ENCODE measurements at regions not wholly inside any gene's neighbourhood (a gene's known extent, or its start where the extent isn't known, plus 50 kb on each side); places are given as distances from the start of the nearest gene placed in this dataset.
A peak's percentile ranks its signal among the peaks of the same experiment; 100 is the strongest.

DNA sequence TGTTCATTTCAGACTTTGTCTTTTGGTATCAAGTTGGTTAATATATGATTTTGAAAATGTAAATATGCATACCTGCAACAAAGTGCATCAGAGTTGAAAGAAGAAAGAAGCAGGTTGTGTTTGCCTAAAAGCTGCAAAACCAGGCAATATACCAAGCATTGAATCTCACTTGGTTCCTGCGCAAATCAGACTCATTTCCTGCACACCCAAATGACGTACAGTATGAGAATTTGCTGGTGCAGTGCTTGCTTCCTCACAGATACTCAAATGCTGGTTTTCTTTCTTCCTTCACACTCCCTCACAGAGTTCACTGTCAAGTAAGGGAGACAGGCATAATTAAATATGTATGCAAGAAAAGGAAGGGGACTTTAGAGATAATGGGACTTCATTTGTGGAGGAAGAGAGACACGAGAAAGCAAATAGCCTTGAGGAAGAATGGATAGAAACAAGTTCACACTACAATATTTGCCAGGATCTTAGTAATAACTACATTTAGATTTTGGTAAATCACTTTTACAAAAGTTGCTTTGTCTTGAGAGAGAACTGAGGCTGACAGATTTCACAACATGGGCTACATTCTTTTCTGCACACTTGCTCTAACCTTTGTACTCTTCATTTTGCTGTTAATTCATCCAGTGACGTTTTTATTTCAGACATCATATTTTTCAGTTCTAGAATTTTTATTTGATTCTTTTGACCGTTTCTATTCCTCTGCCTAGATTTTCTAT, 56.9 kb upstream of the AOAH start:
- Mint-ChIP-seq H3K4me3 (peak overlapping the region; percentile 81), H3K36me3 (ENCODE audit: low read depth) (peaks cover 9% of the 10 kb centered on the region), H3K4me1 (ENCODE audit: low read depth) (peaks cover 86% of the 10 kb centered on the region), H3K27ac (peak overlapping the region; percentile 86), H3K27me3 (no peaks in the 10 kb centered on the region), H3K9me3 (peaks cover 5% of the 10 kb centered on the region)
- TF ChIP-seq, protein P1, sequence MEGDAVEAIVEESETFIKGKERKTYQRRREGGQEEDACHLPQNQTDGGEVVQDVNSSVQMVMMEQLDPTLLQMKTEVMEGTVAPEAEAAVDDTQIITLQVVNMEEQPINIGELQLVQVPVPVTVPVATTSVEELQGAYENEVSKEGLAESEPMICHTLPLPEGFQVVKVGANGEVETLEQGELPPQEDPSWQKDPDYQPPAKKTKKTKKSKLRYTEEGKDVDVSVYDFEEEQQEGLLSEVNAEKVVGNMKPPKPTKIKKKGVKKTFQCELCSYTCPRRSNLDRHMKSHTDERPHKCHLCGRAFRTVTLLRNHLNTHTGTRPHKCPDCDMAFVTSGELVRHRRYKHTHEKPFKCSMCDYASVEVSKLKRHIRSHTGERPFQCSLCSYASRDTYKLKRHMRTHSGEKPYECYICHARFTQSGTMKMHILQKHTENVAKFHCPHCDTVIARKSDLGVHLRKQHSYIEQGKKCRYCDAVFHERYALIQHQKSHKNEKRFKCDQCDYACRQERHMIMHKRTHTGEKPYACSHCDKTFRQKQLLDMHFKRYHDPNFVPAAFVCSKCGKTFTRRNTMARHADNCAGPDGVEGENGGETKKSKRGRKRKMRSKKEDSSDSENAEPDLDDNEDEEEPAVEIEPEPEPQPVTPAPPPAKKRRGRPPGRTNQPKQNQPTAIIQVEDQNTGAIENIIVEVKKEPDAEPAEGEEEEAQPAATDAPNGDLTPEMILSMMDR (IDR thresholded peaks at IDR 0.05): no peak
- ATAC-seq (ENCODE audit: poor library complexity): peak; percentile 55
- peaks cover 61% of the 10 kb centered on the region for H3K4me1 ChIP-seq (ENCODE audit: insufficient read depth, low read length)
- DNase-seq: peak in 9 of 14 experiments; percentile 7 to 82 (median 44)
- H3K36me3 ChIP-seq (ENCODE audit: insufficient read depth, low read length): no peaks in the 10 kb centered on the region
- H3K4me3 ChIP-seq (ENCODE audit: low read length): no peak overlapping the region
- CTCF ChIA-PET: no interaction called here
- H3K9me3 ChIP-seq (ENCODE audit: control insufficient read depth in 1 of 2, insufficient read depth in 1 of 2, low read length in 2 of 2): no peaks in the 10 kb centered on the region
- no peaks in the 10 kb centered on the region for H3K27me3 ChIP-seq (ENCODE audit: control insufficient read depth in 1 of 2, insufficient read depth in 2 of 2, low read length in 2 of 2)
- intact Hi-C loops (cut with DNase I, micrococcal nuclease): loop anchor here (1.0 to 5.0 kb wide), 4 partner anchors 57 to 142 kb away; partner anchors contain the start of gene AOAH (in 1 of the 2)
- peak overlapping the region in 1 of 2 donors; percentile 3 for H3K27ac ChIP-seq (ENCODE audit: low read depth in 1 of 2, low read length in 2 of 2)
- POLR2A ChIA-PET: interaction anchor here (0.6 to 6.7 kb wide), 4 partner anchors 58 to 142 kb away, joined by 3 to 59 read pairs (median 4); partner anchors contain the start of gene AOAH

DNA sequence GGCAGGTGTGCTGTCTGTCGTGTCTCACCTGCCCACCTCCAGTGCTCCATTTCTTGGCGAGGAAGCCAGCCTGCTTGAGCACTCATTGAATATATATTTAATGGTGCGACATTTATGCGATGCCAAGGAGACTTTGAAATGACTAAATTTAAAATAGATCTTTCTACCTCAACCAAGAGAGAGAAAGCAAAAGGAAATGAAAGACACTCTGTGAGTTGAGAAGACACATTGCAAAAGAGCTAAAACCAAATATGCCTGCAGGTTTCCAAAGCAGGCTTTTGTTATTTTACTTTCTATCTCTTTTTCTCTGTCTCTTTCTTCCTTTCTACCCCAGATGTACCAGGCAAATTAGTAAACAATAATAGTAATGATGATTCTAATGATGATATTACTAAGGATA, 53.6 kb upstream of the AOAH start:
- CTCF ChIA-PET: interaction anchor here (1.2 to 1.6 kb wide), 4 partner anchors 18 to 107 kb away, joined by 3 read pairs; no protein-coding TSS in a partner anchor
- Mint-ChIP-seq H3K27me3 (no peaks in the 10 kb centered on the region), H3K4me3 (peak overlapping the region; percentile 22), H3K4me1 (ENCODE audit: low read depth) (peaks cover 82% of the 10 kb centered on the region), H3K9me3 (peaks cover 5% of the 10 kb centered on the region), H3K27ac (peak overlapping the region; percentile 86), H3K36me3 (ENCODE audit: low read depth) (peaks cover 9% of the 10 kb centered on the region)
- peaks cover 51% of the 10 kb centered on the region for H3K4me1 ChIP-seq (ENCODE audit: insufficient read depth, low read length)
- H3K9me3 ChIP-seq (ENCODE audit: control insufficient read depth in 1 of 2, insufficient read depth in 1 of 2, low read length in 2 of 2): no peaks in the 10 kb centered on the region
- ATAC-seq (ENCODE audit: poor library complexity): no peak
- H3K4me3 ChIP-seq (ENCODE audit: low read length): peak overlapping the region; percentile 22
- H3K27me3 ChIP-seq (ENCODE audit: control insufficient read depth in 1 of 2, insufficient read depth in 2 of 2, low read length in 2 of 2): no peaks in the 10 kb centered on the region
- H3K27ac ChIP-seq (ENCODE audit: low read depth in 1 of 2, low read length in 2 of 2): no peak overlapping the region
- H3K36me3 ChIP-seq (ENCODE audit: insufficient read depth, low read length): no peaks in the 10 kb centered on the region
- DNase-seq: peak in 1 of 14 experiments; percentile 23
- POLR2A ChIA-PET: interaction anchor here (0.5 to 6.7 kb wide), 12 partner anchors 8 to 250 kb away, joined by 3 to 59 read pairs (median 5); partner anchors contain the start of gene AOAH
- intact Hi-C loops (cut with DNase I, micrococcal nuclease): loop anchor here (1.0 to 5.0 kb wide), 4 partner anchors 7 to 404 kb away; partner anchors contain the start of gene AOAH (in 2 of the 2)
- TF ChIP-seq, protein P1 (IDR thresholded peaks at IDR 0.05): no peak

DNA sequence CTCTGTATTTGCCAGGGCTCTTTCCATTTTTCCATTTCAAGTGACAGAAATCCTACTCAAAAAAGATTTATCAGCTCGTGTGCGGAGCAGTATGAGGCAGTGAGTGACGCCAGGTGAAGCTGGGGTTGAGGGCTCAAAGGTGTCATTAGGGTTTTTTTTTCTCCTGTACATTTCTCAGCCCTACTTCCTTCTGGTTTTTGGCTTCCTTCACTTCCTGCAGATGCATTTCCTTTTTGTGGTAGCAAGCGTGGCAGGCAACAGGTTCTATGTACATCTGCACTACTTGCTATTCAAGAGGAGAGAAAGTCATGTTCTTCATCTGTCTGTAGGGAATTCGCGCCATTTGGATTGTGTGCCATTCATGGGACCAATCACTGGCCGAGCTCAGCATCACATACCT, 52.8 kb upstream of the AOAH start:
- POLR2A ChIA-PET: interaction anchor here (0.7 to 6.7 kb wide), 14 partner anchors 9 to 137 kb away, joined by 3 to 59 read pairs (median 4); partner anchors contain the start of gene AOAH
- DNase-seq: peak; percentile 7 to 87 (median 38)
- H3K27ac ChIP-seq (ENCODE audit: low read depth in 1 of 2, low read length in 2 of 2): peak overlapping the region; percentile 7 to 37
- H3K4me1 ChIP-seq (ENCODE audit: insufficient read depth, low read length): peaks cover 49% of the 10 kb centered on the region
- no peaks in the 10 kb centered on the region for H3K27me3 Mint-ChIP-seq
- ATAC-seq (ENCODE audit: poor library complexity): peak; percentile 69
- no peaks in the 10 kb centered on the region for H3K27me3 ChIP-seq (ENCODE audit: control insufficient read depth in 1 of 2, insufficient read depth in 2 of 2, low read length in 2 of 2)
- TF ChIP-seq, protein P1 (IDR thresholded peaks at IDR 0.05): no peak
- H3K4me1 Mint-ChIP-seq (ENCODE audit: low read depth): peaks cover 78% of the 10 kb centered on the region
- peak overlapping the region; percentile 22 for H3K4me3 ChIP-seq (ENCODE audit: low read length)
- peak overlapping the region; percentile 78 for H3K4me3 Mint-ChIP-seq
- H3K36me3 Mint-ChIP-seq (ENCODE audit: low read depth): peaks cover 9% of the 10 kb centered on the region
- intact Hi-C loops (cut with DNase I, micrococcal nuclease): loop anchor here (1.0 to 5.0 kb wide), 4 partner anchors 8 to 405 kb away; partner anchors contain the start of gene AOAH (in 2 of the 2)
- H3K9me3 ChIP-seq (ENCODE audit: control insufficient read depth in 1 of 2, insufficient read depth in 1 of 2, low read length in 2 of 2): no peaks in the 10 kb centered on the region
- H3K9me3 Mint-ChIP-seq: peaks cover 5% of the 10 kb centered on the region
- CTCF ChIA-PET: interaction anchor here (0.5 to 1.6 kb wide), 8 partner anchors 17 to 267 kb away, joined by 3 to 5 read pairs (median 3); no protein-coding TSS in a partner anchor
- H3K36me3 ChIP-seq (ENCODE audit: insufficient read depth, low read length): no peaks in the 10 kb centered on the region
- H3K27ac Mint-ChIP-seq: peak overlapping the region; percentile 86

Measured in CD4-positive, alpha-beta T cell (primary cell).